ENCODE measurements at regions not wholly inside any gene's neighbourhood (a gene's known extent, or its start where the extent isn't known, plus 50 kb on each side); places are given as distances from the start of the nearest gene placed in this dataset.
"Not testable (repeated sequence)": the region's sequence is repeated elsewhere in the genome, so short reads cannot be mapped to it uniquely, and the experiment has no call there.

- Histone ChIP-seq H3K36me3 (ENCODE audit: control insufficient read depth in 2 of 3, insufficient read depth in 3 of 3, low read length in 3 of 3) (no peaks in the 10 kb centered on the region), H3K4me3 (ENCODE audit: low read length) (no peak overlapping the region), H3K4me1 (ENCODE audit: control insufficient read depth in 2 of 2, insufficient read depth in 2 of 2, low read length in 2 of 2) (peaks cover 29 to 36% of the 10 kb centered on the region in 2 donors), H3K27me3 (ENCODE audit: control insufficient read depth in 2 of 2, insufficient read depth in 2 of 2, low read length in 2 of 2) (no peaks in the 10 kb centered on the region), H3K9me3 (ENCODE audit: control insufficient read depth in 2 of 3, low read length in 3 of 3) (peaks cover 0 to 10% (median 0%) of the 10 kb centered on the region in 3 experiments), H3K27ac (ENCODE audit: low read depth, low read length) (no peak overlapping the region)
- ATAC-seq (no peak), DNase-seq (no peak)
- Mint-ChIP-seq H3K4me3 (no peak overlapping the region), H3K9me3 (peaks cover 0 to 28% (median 14%) of the 10 kb centered on the region in 11 donors), H3K36me3 (peaks cover 5 to 15% (median 9%) of the 10 kb centered on the region in 5 donors), H3K4me1 (peaks cover 26 to 69% (median 47%) of the 10 kb centered on the region in 7 donors), H3K27ac (peak overlapping the region in 5 of 9 donors; percentile 6 to 69 (median 60)), H3K27me3 (no peaks in the 10 kb centered on the region)
- POLR2A ChIA-PET = interaction anchor here (1.1 kb wide), 1 partner anchor 9 kb away, joined by 3 read pairs; no protein-coding TSS in a partner anchor
- intact Hi-C loops (cut with micrococcal nuclease) = loop anchor here in 1 of 2 donors (1.0 kb wide), 1 partner anchor 320 kb away; no protein-coding TSS in a partner anchor
- CTCF ChIA-PET = interaction anchor here (1.0 kb wide), 1 partner anchor 9 kb away, joined by 4 read pairs; no protein-coding TSS in a partner anchor
Observed at GRCh38 chr14:104398656-104399055, 180.9 kb upstream of the C14orf180 start.

- Mint-ChIP-seq H3K27ac (peak overlapping the region; percentile 11 to 89 (median 60)), H3K4me3 (peak overlapping the region in 5 of 10 donors; percentile 10 to 54 (median 30)), H3K4me1 (peaks cover 18 to 59% (median 37%) of the 10 kb centered on the region in 7 donors), H3K9me3 (peaks cover 0 to 28% (median 14%) of the 10 kb centered on the region in 11 donors), H3K36me3 (peaks cover 5 to 15% (median 9%) of the 10 kb centered on the region in 5 donors), H3K27me3 (no peaks in the 10 kb centered on the region)
- intact Hi-C loops (cut with micrococcal nuclease) = loop anchor here in 1 of 2 donors (1.0 to 2.0 kb wide), 2 partner anchors 263 to 321 kb away; no protein-coding TSS in a partner anchor
- Histone ChIP-seq H3K27ac (ENCODE audit: low read depth, low read length) (no peak overlapping the region), H3K36me3 (ENCODE audit: control insufficient read depth in 2 of 3, insufficient read depth in 3 of 3, low read length in 3 of 3) (no peaks in the 10 kb centered on the region), H3K27me3 (ENCODE audit: control insufficient read depth in 2 of 2, insufficient read depth in 2 of 2, low read length in 2 of 2) (no peaks in the 10 kb centered on the region), H3K4me1 (ENCODE audit: control insufficient read depth in 2 of 2, insufficient read depth in 2 of 2, low read length in 2 of 2) (peaks cover 21 to 30% of the 10 kb centered on the region in 2 donors), H3K4me3 (ENCODE audit: low read length) (no peak overlapping the region), H3K9me3 (ENCODE audit: control insufficient read depth in 2 of 3, low read length in 3 of 3) (peaks cover 0 to 10% (median 0%) of the 10 kb centered on the region in 3 experiments)
- ChIA-PET POLR2A (no interaction called here), CTCF (interaction anchor here (0.6 to 1.0 kb wide), 2 partner anchors 9 to 262 kb away, joined by 3 to 4 read pairs; no protein-coding TSS in a partner anchor)
- ATAC-seq = peak; percentile 57
- no peak for DNase-seq
Observed at GRCh38 chr14:104399432-104400155, 180.0 kb upstream of the C14orf180 start.

- ATAC-seq (no peak), DNase-seq (no peak)
- POLR2A ChIA-PET = no interaction called here
- Mint-ChIP-seq H3K27ac (peak overlapping the region in 3 of 9 donors; percentile 13 to 89 (median 17)), H3K9me3 (peaks cover 0 to 28% (median 14%) of the 10 kb centered on the region in 11 donors), H3K27me3 (no peaks in the 10 kb centered on the region), H3K4me1 (peaks cover 10 to 52% (median 30%) of the 10 kb centered on the region in 7 donors), H3K36me3 (peaks cover 5 to 15% (median 9%) of the 10 kb centered on the region in 5 donors), H3K4me3 (no peak overlapping the region)
- Histone ChIP-seq H3K9me3 (ENCODE audit: control insufficient read depth in 2 of 3, low read length in 3 of 3) (peaks cover 0 to 10% (median 0%) of the 10 kb centered on the region in 3 experiments), H3K4me1 (ENCODE audit: control insufficient read depth in 2 of 2, insufficient read depth in 2 of 2, low read length in 2 of 2) (peaks cover 13 to 23% of the 10 kb centered on the region in 2 donors), H3K4me3 (ENCODE audit: low read length) (no peak overlapping the region), H3K27me3 (ENCODE audit: control insufficient read depth in 2 of 2, insufficient read depth in 2 of 2, low read length in 2 of 2) (no peaks in the 10 kb centered on the region), H3K27ac (ENCODE audit: low read depth, low read length) (no peak overlapping the region), H3K36me3 (ENCODE audit: control insufficient read depth in 2 of 3, insufficient read depth in 3 of 3, low read length in 3 of 3) (no peaks in the 10 kb centered on the region)
- intact Hi-C loops (cut with micrococcal nuclease) = loop anchor here in 1 of 2 donors (2.0 kb wide), 1 partner anchor 264 kb away; no protein-coding TSS in a partner anchor
- CTCF ChIA-PET = no interaction called here
Observed at GRCh38 chr14:104400355-104400754, 179.2 kb upstream of the C14orf180 start.

GRCh38 chr14:104401785-104402184 lies 177.8 kb upstream of the C14orf180 start:
- Mint-ChIP-seq H3K4me1 (peaks cover 6 to 39% (median 17%) of the 10 kb centered on the region in 7 donors), H3K27ac (no peak overlapping the region), H3K4me3 (no peak overlapping the region), H3K27me3 (no peaks in the 10 kb centered on the region), H3K9me3 (peaks cover 0 to 28% (median 11%) of the 10 kb centered on the region in 11 donors), H3K36me3 (peaks cover 5 to 15% (median 9%) of the 10 kb centered on the region in 5 donors)
- H3K27me3 ChIP-seq (ENCODE audit: control insufficient read depth in 2 of 2, insufficient read depth in 2 of 2, low read length in 2 of 2) = no peaks in the 10 kb centered on the region
- H3K27ac ChIP-seq (ENCODE audit: low read depth, low read length) = no peak overlapping the region
- H3K4me3 ChIP-seq (ENCODE audit: low read length) = no peak overlapping the region
- H3K4me1 ChIP-seq (ENCODE audit: control insufficient read depth in 2 of 2, insufficient read depth in 2 of 2, low read length in 2 of 2) = peaks cover 7 to 12% of the 10 kb centered on the region in 2 donors
- ATAC-seq (no peak), DNase-seq (no peak)
- H3K9me3 ChIP-seq (ENCODE audit: control insufficient read depth in 2 of 3, low read length in 3 of 3) = peaks cover 0 to 10% (median 0%) of the 10 kb centered on the region in 3 experiments
- CTCF ChIA-PET = no interaction called here
- intact Hi-C loops (cut with micrococcal nuclease) = loop anchor here in 1 of 2 donors (2.0 kb wide), 1 partner anchor 265 kb away; no protein-coding TSS in a partner anchor
- POLR2A ChIA-PET = no interaction called here
- no peaks in the 10 kb centered on the region for H3K36me3 ChIP-seq (ENCODE audit: control insufficient read depth in 2 of 3, insufficient read depth in 3 of 3, low read length in 3 of 3)

- CTCF ChIA-PET; H3K27ac Mint-ChIP-seq; DNase-seq; H3K36me3 ChIP-seq (ENCODE audit: control insufficient read depth in 2 of 3, insufficient read depth in 3 of 3, low read length in 3 of 3); H3K4me3 Mint-ChIP-seq; ATAC-seq; H3K27ac ChIP-seq (ENCODE audit: low read depth, low read length); intact Hi-C loops (cut with micrococcal nuclease); H3K9me3 ChIP-seq (ENCODE audit: control insufficient read depth in 2 of 3, low read length in 3 of 3); H3K27me3 Mint-ChIP-seq; H3K27me3 ChIP-seq (ENCODE audit: control insufficient read depth in 2 of 2, insufficient read depth in 2 of 2, low read length in 2 of 2); POLR2A ChIA-PET; H3K4me3 ChIP-seq (ENCODE audit: low read length): not testable (repeated sequence)
- H3K4me1 Mint-ChIP-seq = peaks cover 6 to 34% (median 14%) of the 10 kb centered on the region in 7 donors
- H3K36me3 Mint-ChIP-seq = peaks cover 5 to 11% (median 7%) of the 10 kb centered on the region in 5 donors
- peaks cover 0 to 23% (median 8%) of the 10 kb centered on the region in 11 donors for H3K9me3 Mint-ChIP-seq
- peaks cover 7 to 12% of the 10 kb centered on the region in 2 donors for H3K4me1 ChIP-seq (ENCODE audit: control insufficient read depth in 2 of 2, insufficient read depth in 2 of 2, low read length in 2 of 2)
Observed at GRCh38 chr14:104402303-104402702, 177.3 kb upstream of the C14orf180 start.

GRCh38 chr14:104403421-104404220 lies 175.9 kb upstream of the C14orf180 start:
- Histone ChIP-seq H3K36me3 (ENCODE audit: control insufficient read depth in 2 of 3, insufficient read depth in 3 of 3, low read length in 3 of 3) (no peaks in the 10 kb centered on the region), H3K4me1 (ENCODE audit: control insufficient read depth in 2 of 2, insufficient read depth in 2 of 2, low read length in 2 of 2) (peaks cover 7 to 12% of the 10 kb centered on the region in 2 donors), H3K9me3 (ENCODE audit: control insufficient read depth in 2 of 3, low read length in 3 of 3) (no peaks in the 10 kb centered on the region), H3K27me3 (ENCODE audit: control insufficient read depth in 2 of 2, insufficient read depth in 2 of 2, low read length in 2 of 2) (no peaks in the 10 kb centered on the region), H3K4me3 (ENCODE audit: low read length) (no peak overlapping the region), H3K27ac (ENCODE audit: low read depth, low read length) (no peak overlapping the region)
- DNase-seq (no peak), ATAC-seq (no peak)
- Mint-ChIP-seq H3K27ac (peak overlapping the region in 2 of 9 donors; percentile 42 to 68), H3K27me3 (peaks cover 0 to 7% (median 0%) of the 10 kb centered on the region in 5 donors), H3K36me3 (peaks cover 3 to 11% (median 4%) of the 10 kb centered on the region in 5 donors), H3K4me3 (no peak overlapping the region), H3K4me1 (peaks cover 6 to 23% (median 14%) of the 10 kb centered on the region in 7 donors), H3K9me3 (peaks cover 1 to 17% (median 5%) of the 10 kb centered on the region in 11 donors)
- ChIA-PET POLR2A (no interaction called here), CTCF (no interaction called here)
- intact Hi-C loops (cut with micrococcal nuclease) = no loop called here

All from naive thymus-derived CD4-positive, alpha-beta T cell (primary cell).